Right lobe of liver (tissue), 4 donors: ENCODE measurements at regions not wholly inside any gene's neighbourhood (a gene's known extent, or its start where the extent isn't known, plus 50 kb on each side); places are given as distances from the start of the nearest gene placed in this dataset.

Experiments used
- CTCF ChIP-seq, 4 donors: fragments of 200-600 bp in 3 of 4; fragments of 450-650 bp in 1 of 4; IDR thresholded peaks; one replicate each; pipeline versions ENCODE4 v1.5.1 to v1.8.0; 2016 to 2022; ENCODE audit warnings: antibody characterized with exemption in 4 of 4, mild to moderate bottlenecking in 2 of 4
- POLR2A ChIP-seq: fragments of 450-650 bp; IDR thresholded peaks from one replicate; pipeline ENCODE4 v1.6.1; 2017; ENCODE audit warnings: antibody characterized with exemption, mild to moderate bottlenecking
- donor health status: DM: no; HTN: no; CAD: no.
- donor health status: DM: no; HTN: no; CAD: no.
- donor health status: DM: no; HTN: yes; CAD: no.

GRCh38 chr10:21257919-21258318 lies 267.6 kb downstream of the SKIDA1 start:
- no peak for TF ChIP-seq CTCF (IDR thresholded peaks at IDR 0.05)
- TF ChIP-seq POLR2A = no peak
